Stimulated activated CD4-positive, alpha-beta T cell treated with anti-CD3 and anti-CD28 coated beads, Interleukin-4, amount 100 ng/mL, for 24 hours (primary cell): ENCODE measurements at regions not wholly inside any gene's neighbourhood (a gene's known extent, or its start where the extent isn't known, plus 50 kb on each side); places are given as distances from the start of the nearest gene placed in this dataset.

Source experiments
- DNase-seq: peaks from one replicate; pipeline ENCODE4 v3.0.0-alpha.2; 2020

GRCh38 chr18:42649331-42650035, 466.0 kb downstream of the RIT2 start:
- DNase-seq, result no peak

- no peak for DNase-seq
These were observed 460.9 kb downstream of the RIT2 start for GRCh38 chr18:42654556-42654955.

- no peak for DNase-seq
These were observed 457.9 kb downstream of the RIT2 start for GRCh38 chr18:42657551-42657950.

GRCh38 chr18:42658171-42658570, 457.3 kb downstream of the RIT2 start:
- no peak for DNase-seq

GRCh38 chr18:42659187-42659586, 456.3 kb downstream of the RIT2 start:
- DNase-seq, result no peak

GRCh38 chr18:42670860-42671259, 444.6 kb downstream of the RIT2 start:
- no peak for DNase-seq

GRCh38 chr18:42675810-42676209, 439.7 kb downstream of the RIT2 start:
- no peak for DNase-seq

- DNase-seq, result no peak
These were observed 432.4 kb downstream of the RIT2 start for GRCh38 chr18:42683094-42683493.

GRCh38 chr18:42689310-42689709, 426.2 kb downstream of the RIT2 start:
- DNase-seq, result no peak
